GOT3 (cell line): ENCODE measurements at regions not wholly inside any gene's neighbourhood (a gene's known extent, or its start where the extent isn't known, plus 50 kb on each side); places are given as distances from the start of the nearest gene placed in this dataset.
"Not testable (repeated sequence)": the region's sequence is repeated elsewhere in the genome, so short reads cannot be mapped to it uniquely, and the experiment has no call there.

Experiments used
- DNase-seq: peaks from one replicate; lab custom pipeline; 2025; ENCODE audit warnings: mixed read lengths; lab: John Stamatoyannopoulos, UW

DNA sequence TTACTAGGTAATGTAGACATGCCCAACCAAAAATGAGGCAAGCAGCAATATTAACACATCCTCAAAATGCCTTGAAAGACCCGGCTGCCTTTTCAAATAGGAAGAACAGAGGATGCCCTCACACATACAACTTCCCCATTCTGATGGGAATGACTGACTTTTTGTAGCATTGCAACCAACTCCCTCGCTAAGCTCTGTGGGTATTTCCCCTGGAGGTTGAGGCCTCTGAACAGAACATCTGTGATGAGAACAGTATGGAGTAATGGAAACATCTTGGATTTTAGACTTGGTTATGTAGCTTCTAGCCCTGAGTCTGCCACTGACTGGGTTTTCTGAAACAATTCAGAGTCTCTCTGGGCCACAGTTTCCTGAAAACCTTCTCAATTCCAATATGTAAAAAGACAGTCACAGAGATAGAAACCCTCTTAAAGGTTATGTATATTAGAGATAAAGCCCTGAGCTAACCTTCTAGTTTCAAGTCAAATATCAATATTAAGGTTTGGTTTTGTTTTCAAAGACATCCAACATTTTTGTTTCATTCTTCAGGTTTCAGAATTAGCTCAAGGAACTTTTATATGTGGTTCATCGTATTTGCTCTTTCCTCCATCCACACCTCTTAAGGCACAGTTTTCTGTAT is 311.5 kb downstream of the SETD4 start:
- no peak for DNase-seq

DNA sequence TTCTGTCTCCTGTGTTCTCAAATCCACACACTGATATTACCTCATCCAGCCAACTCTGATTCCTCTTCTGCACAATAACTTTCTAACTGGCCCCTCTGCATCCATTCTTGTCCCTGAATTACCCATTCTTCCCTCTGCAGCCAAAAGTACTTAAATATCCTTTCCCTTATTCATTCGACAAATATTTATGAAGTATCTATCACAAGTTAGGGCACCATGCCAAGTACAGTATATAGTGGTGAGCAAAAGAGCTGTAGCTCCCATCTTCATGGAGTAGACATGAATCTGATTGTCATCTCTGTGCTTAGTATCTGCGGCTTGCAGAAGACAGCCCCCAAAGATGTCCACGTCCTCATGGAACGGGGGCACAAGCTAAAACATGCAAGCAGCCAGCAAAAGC is 316.8 kb downstream of the SETD4 start:
- DNase-seq: no peak

DNA sequence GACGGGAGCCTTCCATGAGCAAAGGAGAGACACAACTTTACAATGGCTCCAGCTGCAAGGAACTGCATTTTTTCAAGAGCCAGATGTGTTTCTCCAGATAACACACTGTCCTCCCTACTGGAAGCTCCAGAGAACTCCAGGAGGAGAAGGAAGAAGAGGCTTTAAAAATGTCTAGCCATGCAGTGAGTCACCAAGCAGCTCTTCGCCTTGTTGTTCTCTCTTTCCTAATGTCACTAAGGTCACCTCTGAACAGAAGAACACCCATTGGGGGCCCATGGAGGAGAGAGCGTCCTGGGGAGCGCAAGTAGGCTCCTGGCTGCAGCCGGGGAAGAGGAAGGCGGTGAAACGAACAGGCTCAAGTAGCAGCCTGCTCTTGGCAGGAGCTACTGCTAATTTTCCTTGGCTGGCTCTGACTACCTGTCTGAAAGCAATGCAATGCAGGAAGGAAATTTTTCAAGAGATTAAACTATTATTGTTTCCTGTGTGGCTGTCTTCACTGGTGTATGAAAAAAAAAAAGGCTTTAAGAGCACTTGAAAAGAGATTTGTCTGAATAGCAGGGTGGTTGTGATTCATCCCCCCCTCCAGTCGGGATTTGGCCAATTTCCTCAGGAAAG is 321.9 kb downstream of the SETD4 start:
- DNase-seq: no peak

DNA sequence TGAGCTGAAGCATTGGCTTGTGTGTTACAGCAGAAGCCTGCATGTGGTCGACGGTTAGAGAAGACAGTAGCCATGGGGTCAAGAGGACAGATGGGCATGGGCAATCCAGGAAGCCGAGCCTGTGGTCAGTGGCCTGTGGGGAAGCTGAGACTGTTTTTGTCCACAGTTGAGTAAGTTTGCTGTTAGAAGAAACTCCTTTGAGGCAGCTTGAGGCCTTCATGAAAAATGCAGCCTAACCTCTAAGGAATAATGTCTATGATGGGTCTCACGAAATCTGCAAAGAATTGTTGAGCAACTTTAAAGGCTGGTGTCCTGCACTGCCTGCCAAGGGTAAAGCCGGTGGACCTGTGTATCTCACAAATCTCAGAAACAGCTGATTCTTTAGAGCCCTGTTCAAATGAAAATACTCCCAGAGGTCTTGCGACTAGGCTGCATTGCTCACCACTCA is 322.4 kb downstream of the SETD4 start:
- peak; percentile 18 for DNase-seq

DNA sequence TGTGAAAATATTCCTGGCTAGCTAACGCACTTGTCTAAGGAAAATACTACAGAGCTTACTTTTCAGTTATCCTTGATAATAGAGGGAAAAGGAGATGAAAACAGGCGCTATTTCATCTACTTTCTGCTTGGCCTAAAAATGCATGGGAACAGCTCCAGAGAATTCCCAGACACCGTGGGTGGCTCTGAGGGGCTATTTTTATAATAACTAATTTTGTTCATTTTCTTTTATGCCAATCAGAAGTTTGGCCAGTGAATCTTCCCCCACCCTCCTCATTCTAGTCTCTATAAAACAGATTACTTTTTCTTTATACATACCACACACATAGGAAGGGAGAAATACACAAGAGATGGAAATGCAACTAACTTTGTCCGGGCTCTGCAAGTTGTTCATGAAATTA is 322.9 kb downstream of the SETD4 start:
- no peak for DNase-seq

GRCh38 chr21:35732788-35733187 is 327.5 kb downstream of the SETD4 start:
- DNase-seq: no peak

DNA sequence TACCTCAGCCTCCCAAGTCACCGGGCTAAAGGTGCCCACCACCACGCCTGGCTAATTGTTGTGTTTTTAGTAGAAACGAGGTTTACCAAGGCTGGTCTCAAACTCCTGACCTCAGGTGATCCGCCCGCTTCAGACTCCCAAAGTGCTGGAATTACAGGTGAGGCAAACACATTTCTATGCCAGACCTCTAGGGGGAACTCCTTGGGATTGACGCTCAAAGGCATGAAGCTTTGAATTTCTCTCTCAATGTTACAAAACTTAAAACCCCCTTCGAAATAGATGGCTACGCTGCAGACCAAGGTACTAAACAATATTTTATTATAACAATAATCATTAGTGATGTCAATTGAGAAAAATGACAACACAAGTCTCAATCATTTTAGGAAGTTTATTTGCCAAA is 330.0 kb downstream of the SETD4 start:
- DNase-seq: no peak

DNA sequence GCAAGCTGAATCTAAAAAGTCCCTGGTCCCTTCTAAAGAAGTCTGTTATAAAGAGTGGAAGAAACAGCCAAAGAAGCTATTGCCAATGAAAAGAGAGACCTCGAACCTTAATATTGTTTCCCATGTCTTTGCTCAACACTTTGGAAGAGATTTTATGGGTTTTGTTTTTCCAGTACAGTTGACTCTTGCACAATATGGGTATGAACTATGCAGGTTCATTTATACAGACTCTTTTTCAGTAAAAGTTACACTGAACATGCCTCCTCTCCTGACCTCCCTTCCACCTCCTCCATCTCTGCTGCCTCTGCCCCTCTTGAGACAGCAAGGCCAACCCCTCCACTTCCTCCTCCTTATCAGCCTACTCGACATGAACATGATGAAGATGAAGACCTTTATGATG is 332.5 kb downstream of the SETD4 start:
- DNase-seq: no peak

DNA sequence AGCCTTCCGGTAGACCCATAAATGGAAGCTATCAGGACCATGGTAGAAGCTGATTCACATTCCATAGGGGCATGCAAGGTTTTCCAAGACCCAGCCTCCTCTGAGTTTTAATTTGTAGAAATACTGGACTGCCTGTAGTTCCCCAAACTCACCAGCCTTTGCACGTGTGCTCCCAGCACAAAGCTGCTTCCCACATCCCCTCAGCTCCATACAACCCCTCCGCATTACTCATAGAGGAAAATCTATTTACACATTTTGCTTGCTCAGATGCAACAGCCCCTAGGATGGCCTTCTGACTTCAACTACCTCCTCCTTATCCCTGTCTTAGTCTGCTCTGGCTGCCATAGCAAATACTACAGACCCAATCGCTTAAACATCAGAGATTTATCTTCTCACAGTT is 336.2 kb downstream of the SETD4 start:
- no peak for DNase-seq

GRCh38 chr21:35721701-35722100 is 338.6 kb downstream of the SETD4 start:
- no peak for DNase-seq

GRCh38 chr21:35720208-35720731 is 340.1 kb downstream of the SETD4 start:
- DNase-seq: no peak

- no peak for DNase-seq
Measured at GRCh38 chr21:35719080-35719479, 341.2 kb downstream of the SETD4 start.

DNA sequence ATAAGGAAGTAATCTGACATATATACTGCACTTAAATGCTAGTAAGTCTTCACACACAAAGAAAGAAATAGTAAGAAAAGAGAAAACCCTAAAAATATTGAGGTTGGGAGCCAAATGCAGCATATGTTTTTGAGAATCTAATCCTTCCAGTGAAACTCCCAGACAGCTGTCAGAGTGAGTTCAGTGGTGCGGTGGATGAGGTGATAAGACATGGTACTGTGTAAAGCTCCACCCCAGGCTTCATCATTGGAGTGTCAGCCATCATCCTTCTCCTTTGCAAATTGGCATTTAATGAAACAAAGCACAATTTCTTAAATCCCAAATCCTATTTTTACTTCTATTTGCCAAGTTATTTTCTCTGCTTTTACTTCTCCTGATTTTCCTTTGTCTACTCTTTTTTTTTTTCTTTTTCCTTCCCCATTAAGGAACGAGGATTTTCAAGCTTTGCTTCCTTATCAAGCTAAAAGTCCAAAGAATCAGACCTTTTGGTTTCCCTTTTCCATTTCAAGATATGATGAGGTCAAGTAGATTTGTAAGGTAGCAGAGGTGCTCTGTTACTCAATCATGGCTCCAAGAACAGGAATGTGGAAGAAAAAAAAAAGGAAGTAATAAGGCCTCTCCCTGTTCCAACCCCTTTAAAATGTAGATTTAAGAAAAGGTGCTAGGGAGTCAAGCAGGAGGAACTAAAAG is 343.3 kb downstream of the SETD4 start:
- no peak for DNase-seq

DNA sequence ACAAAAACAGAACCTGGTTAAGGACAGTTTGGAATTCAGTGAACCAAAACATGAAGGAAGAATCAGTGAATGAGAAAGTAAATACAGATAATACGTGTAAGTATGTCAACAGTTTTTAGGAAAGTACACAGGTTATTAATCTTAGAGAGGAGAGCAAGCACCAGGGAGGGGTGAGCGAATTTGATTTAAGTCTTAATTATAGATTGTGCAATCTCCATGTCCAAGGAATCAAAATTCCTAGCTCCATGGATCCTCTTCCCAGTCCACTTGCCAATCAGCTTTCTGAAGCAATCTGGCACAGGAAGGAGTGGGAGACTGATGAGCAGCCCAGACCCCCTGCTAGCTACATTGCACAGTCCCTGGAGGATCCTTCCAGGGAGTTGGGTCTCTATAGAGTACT is 346.4 kb downstream of the SETD4 start:
- DNase-seq: no peak

DNA sequence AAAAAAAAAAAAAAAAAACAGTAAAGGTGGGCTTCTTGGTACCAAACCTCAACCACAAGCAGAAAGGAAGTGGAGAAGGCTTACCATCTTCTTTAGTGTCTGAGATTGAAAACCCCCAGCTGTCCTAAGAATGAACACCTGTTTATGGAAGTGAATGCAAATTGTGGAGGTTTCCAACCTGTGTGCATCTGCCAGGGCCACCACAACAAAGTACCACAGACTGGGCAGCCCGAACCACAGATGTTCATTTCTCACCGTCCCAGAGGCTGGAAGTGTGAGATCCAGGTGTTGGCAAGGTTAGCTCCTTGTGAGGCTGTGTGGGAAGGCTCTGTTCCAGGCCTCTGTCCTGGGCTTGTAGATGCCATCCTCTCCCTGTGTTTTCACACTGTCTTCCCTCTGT is 348.7 kb downstream of the SETD4 start:
- DNase-seq: no peak

- DNase-seq: no peak
Measured at GRCh38 chr21:35711213-35711612, 349.1 kb downstream of the SETD4 start.

GRCh38 chr21:35709990-35710389 is 350.3 kb downstream of the SETD4 start:
- DNase-seq: not testable (repeated sequence)

- no peak for DNase-seq
Measured at GRCh38 chr21:35705888-35706287, 354.4 kb downstream of the SETD4 start.

GRCh38 chr21:35705237-35705887 is 355.0 kb downstream of the SETD4 start:
- no peak for DNase-seq

- no peak for DNase-seq
Measured at GRCh38 chr21:35703704-35704103, 356.6 kb downstream of the SETD4 start.

DNA sequence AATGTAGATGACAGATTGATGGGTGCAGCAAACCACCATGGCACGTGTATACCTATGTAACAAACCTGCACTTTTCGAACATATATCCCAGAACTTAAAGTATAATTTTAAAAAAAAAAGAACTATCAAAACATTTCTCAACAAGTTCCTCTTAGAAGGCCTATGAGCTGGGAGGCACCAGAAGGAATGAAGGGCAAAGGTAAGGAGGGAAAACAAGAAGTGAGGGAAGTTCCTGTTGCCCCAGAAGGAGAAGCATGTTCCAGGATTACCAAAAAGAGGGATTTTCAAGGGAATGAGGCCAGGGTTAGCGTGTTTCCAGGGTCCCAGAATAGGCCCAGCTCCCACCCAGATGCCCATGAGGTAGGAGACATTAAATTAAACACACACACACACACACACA is 361.0 kb downstream of the SETD4 start:
- DNase-seq: no peak

- no peak for DNase-seq
Measured at GRCh38 chr21:35697321-35697808, 363.0 kb downstream of the SETD4 start.

GRCh38 chr21:35696644-35697043 is 363.7 kb downstream of the SETD4 start:
- DNase-seq: no peak
